Fibroblast of lung (primary cell): ENCODE measurements at regions not wholly inside any gene's neighbourhood (a gene's known extent, or its start where the extent isn't known, plus 50 kb on each side); places are given as distances from the start of the nearest gene placed in this dataset.

Experiments
- DNase-seq, 2 donors: peaks; one replicate each; pipeline versions ENCODE4 v3.0.0 to v3.0.0-alpha.2; 2010; ENCODE audit warnings: low read depth in 2 of 2
- H2AFZ ChIP-seq: 2 replicates; pipeline ENCODE4 v1.5.1; 2012; ENCODE audit warnings: low read length, control low read depth, inconsistent platforms
- H3K27ac ChIP-seq: 2 replicates; pipeline ENCODE4 v1.5.1; 2011; ENCODE audit warnings: low read length, control low read depth; ENCODE audit not compliant: insufficient read depth
- H3K27me3 ChIP-seq: 2 replicates; pipeline ENCODE4 v1.5.1; 2011; ENCODE audit warnings: mild to moderate bottlenecking, low read length; ENCODE audit not compliant: control insufficient read depth, insufficient read depth
- H3K36me3 ChIP-seq: 2 replicates; pipeline ENCODE4 v1.5.1; 2011; ENCODE audit warnings: low read length; ENCODE audit not compliant: control insufficient read depth, insufficient read depth
- H3K4me1 ChIP-seq: 2 replicates; pipeline ENCODE4 v1.5.1; 2011; ENCODE audit warnings: low read length; ENCODE audit not compliant: control insufficient read depth, insufficient read depth; ENCODE audit errors: extremely low read depth
- H3K4me2 ChIP-seq: 2 replicates; pipeline ENCODE4 v1.5.1; 2011; ENCODE audit warnings: low read length, control low read depth; ENCODE audit not compliant: insufficient read depth; ENCODE audit errors: extremely low read depth
- H3K4me3 ChIP-seq, 4 experiments: fragments of 200-600 bp in 1 of 4; sonication (generic) in 1 of 4; replicated peaks in 1 of 4; 2 replicates each; pipeline ENCODE4 v1.5.1; 2011 to 2016; ENCODE audit warnings: low read length in 4 of 4, low read depth in 3 of 4, mild to moderate bottlenecking in 3 of 4, control low read depth in 2 of 4, inconsistent platforms in 1 of 4, mixed read lengths in 1 of 4; ENCODE audit not compliant: insufficient read depth in 1 of 4; ENCODE audit errors: control extremely low read depth in 1 of 4
- H3K79me2 ChIP-seq: 2 replicates; pipeline ENCODE4 v1.5.1; 2012; ENCODE audit warnings: mild to moderate bottlenecking, low read length, inconsistent platforms; ENCODE audit not compliant: control insufficient read depth, insufficient read depth
- H3K9ac ChIP-seq: 2 replicates; pipeline ENCODE4 v1.5.1; 2011; ENCODE audit warnings: mild to moderate bottlenecking, low read length, control low read depth; ENCODE audit not compliant: insufficient read depth
- H3K9me3 ChIP-seq: 2 replicates; pipeline ENCODE4 v1.5.1; 2012; ENCODE audit warnings: low read depth, low read length; ENCODE audit not compliant: control insufficient read depth, insufficient read depth
- H4K20me1 ChIP-seq: 2 replicates; pipeline ENCODE4 v1.5.1; 2011; ENCODE audit warnings: low read length; ENCODE audit not compliant: control insufficient read depth, insufficient read depth; ENCODE audit errors: extremely low read depth
- CTCF ChIP-seq, 2 donors: IDR thresholded peaks in 1 of 2; conservative IDR thresholded peaks in 1 of 2; 1 replicate in 1 of 2; 2 replicates in 1 of 2; pipeline ENCODE4 v1.5.1; 2011 to 2012; ENCODE audit warnings: low read length in 2 of 2, control low read depth in 1 of 2, inconsistent platforms in 1 of 2, low read depth in 1 of 2, mild to moderate bottlenecking in 1 of 2
- EZH2 ChIP-seq: IDR thresholded peaks from 2 replicates; pipeline ENCODE4 v1.5.1; 2012; ENCODE audit warnings: low read length, control low read depth, mild to moderate bottlenecking; ENCODE audit errors: missing control alignments

DNA sequence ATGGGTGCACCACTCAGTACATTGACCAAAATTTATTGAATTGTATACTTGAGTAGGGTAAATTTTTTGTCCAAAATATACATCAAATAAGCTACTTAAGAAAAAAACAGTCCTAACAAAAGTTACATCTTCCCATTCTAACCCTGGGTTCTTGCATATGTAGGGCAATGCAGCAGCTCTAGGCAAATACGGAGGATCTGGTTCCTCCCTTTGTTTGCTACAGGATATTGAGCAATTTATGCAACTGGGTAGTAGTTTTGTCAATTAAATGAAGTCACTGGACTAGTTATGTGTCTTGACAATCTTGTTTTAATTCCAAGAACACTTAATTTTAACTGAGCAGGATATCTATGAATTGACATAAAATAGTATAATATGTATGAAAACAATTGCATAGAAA lies 1507.2 kb upstream of the PIK3C3 start:
- H4K20me1 ChIP-seq, result no peaks in the 10 kb centered on the region
- H3K4me2 ChIP-seq, result no peak overlapping the region
- H3K4me1 ChIP-seq, result no peaks in the 10 kb centered on the region
- no peak overlapping the region for H3K27ac ChIP-seq
- no peak for DNase-seq
- no peaks in the 10 kb centered on the region for H3K36me3 ChIP-seq
- no peaks in the 10 kb centered on the region for H3K9me3 ChIP-seq
- H2AFZ ChIP-seq, result no peak overlapping the region
- no peaks in the 10 kb centered on the region for H3K27me3 ChIP-seq
- no peak overlapping the region for H3K4me3 ChIP-seq
- TF ChIP-seq EZH2 (no peak), CTCF (conservative IDR thresholded peaks at IDR 0.05 in 1 of 2, IDR thresholded peaks at IDR 0.05 in 1 of 2; ENCODE audit: low read depth in 1 of 2, low read length in 2 of 2) (no peak)
- no peaks in the 10 kb centered on the region for H3K79me2 ChIP-seq
- H3K9ac ChIP-seq, result no peak overlapping the region

DNA sequence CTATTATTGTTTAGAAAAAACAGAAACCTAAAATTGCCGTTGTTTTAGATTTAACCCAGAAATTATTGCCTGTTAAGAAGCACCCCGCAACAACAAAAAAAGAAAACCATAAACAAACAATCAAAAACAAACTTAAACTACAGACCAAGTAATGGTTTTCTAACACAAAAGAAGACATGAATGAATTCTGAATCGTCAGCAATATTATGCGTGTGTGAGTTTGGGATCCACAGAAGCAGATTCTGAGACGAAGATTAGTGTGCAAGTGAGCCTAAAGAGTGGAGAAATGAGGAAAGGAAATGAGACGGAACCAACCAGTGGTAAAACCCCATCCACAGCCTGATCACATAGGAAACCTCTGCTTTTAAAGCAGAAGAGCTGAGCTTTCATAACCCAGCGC lies 1514.9 kb upstream of the PIK3C3 start:
- no peaks in the 10 kb centered on the region for H3K79me2 ChIP-seq
- no peak overlapping the region for H2AFZ ChIP-seq
- H3K36me3 ChIP-seq, result no peaks in the 10 kb centered on the region
- no peak overlapping the region for H3K9ac ChIP-seq
- no peaks in the 10 kb centered on the region for H4K20me1 ChIP-seq
- H3K4me1 ChIP-seq, result no peaks in the 10 kb centered on the region
- H3K9me3 ChIP-seq, result no peaks in the 10 kb centered on the region
- H3K4me2 ChIP-seq, result no peak overlapping the region
- no peaks in the 10 kb centered on the region for H3K27me3 ChIP-seq
- H3K27ac ChIP-seq, result no peak overlapping the region
- no peak overlapping the region for H3K4me3 ChIP-seq
- no peak for TF ChIP-seq CTCF (conservative IDR thresholded peaks at IDR 0.05 in 1 of 2, IDR thresholded peaks at IDR 0.05 in 1 of 2; ENCODE audit: low read depth in 1 of 2, low read length in 2 of 2)
- no peak for TF ChIP-seq EZH2
- no peak for DNase-seq

DNA sequence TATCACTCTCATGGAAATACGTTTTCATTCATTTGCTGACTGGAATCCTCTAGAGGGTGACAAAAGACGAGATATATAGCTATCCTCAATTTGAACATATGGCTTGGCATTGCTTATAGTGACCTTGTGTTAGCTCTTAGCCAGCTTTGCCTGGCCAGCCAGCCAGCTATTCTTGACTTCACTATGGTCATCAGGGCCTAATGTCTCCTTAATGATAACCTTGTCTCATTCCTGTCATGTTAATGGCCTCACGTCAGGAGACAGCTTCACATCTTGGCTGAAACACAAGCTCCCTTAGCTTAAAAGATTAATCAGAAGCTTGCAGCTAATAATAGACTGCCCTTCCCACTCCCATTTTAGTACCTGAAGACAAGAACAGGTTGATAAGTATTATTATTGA lies 1517.5 kb upstream of the PIK3C3 start:
- Histone ChIP-seq H3K9ac (no peak overlapping the region), H3K27ac (no peak overlapping the region), H3K4me1 (no peaks in the 10 kb centered on the region), H3K4me2 (no peak overlapping the region), H3K79me2 (no peaks in the 10 kb centered on the region), H3K9me3 (no peaks in the 10 kb centered on the region), H3K36me3 (no peaks in the 10 kb centered on the region), H2AFZ (no peak overlapping the region), H4K20me1 (no peaks in the 10 kb centered on the region), H3K4me3 (no peak overlapping the region), H3K27me3 (no peaks in the 10 kb centered on the region)
- peak; percentile 9 to 23 for DNase-seq
- TF ChIP-seq CTCF (conservative IDR thresholded peaks at IDR 0.05 in 1 of 2, IDR thresholded peaks at IDR 0.05 in 1 of 2; ENCODE audit: low read depth in 1 of 2, low read length in 2 of 2), result no peak
- no peak for TF ChIP-seq EZH2
